Mammary epithelial cell (primary cell): ENCODE measurements at regions not wholly inside any gene's neighbourhood (a gene's known extent, or its start where the extent isn't known, plus 50 kb on each side); places are given as distances from the start of the nearest gene placed in this dataset.

Experiments used
- EZH2 ChIP-seq: IDR thresholded peaks from 2 replicates; pipeline ENCODE4 v1.6.1; 2012; ENCODE audit warnings: low read length, inconsistent platforms, borderline replicate concordance
- TF ChIP-seq, protein P1 (sequence below), 2 donors: IDR thresholded peaks in 1 of 2; conservative IDR thresholded peaks in 1 of 2; 2 replicates each; pipeline ENCODE4 v1.5.1; 2011 to 2012; ENCODE audit warnings: inconsistent platforms in 2 of 2, low read length in 2 of 2, mild to moderate bottlenecking in 2 of 2, control low read depth in 1 of 2, low read depth in 1 of 2; ENCODE audit not compliant: insufficient read depth in 1 of 2; ENCODE audit errors: extremely low read depth in 1 of 2

DNA sequence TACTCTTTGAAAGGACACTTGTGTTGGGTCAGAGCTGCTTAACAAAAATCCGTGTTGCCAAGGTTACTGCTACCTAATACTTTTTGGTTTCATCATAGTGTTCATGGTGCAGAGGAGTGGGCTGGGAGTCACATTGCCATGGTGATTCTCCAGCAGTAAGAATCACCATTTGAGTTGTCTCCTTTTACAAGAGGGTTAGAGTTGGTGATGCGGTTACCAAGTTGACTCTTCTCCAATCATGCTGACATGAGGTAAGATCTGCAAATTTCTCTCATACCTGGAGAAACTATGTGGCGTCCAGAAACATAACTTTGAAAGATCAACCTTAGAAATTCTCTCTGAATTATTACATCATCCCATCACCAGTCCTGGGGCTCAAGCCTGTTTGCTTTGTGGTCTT lies 242.9 kb upstream of the CNKSR2 start:
- TF ChIP-seq, protein P1, sequence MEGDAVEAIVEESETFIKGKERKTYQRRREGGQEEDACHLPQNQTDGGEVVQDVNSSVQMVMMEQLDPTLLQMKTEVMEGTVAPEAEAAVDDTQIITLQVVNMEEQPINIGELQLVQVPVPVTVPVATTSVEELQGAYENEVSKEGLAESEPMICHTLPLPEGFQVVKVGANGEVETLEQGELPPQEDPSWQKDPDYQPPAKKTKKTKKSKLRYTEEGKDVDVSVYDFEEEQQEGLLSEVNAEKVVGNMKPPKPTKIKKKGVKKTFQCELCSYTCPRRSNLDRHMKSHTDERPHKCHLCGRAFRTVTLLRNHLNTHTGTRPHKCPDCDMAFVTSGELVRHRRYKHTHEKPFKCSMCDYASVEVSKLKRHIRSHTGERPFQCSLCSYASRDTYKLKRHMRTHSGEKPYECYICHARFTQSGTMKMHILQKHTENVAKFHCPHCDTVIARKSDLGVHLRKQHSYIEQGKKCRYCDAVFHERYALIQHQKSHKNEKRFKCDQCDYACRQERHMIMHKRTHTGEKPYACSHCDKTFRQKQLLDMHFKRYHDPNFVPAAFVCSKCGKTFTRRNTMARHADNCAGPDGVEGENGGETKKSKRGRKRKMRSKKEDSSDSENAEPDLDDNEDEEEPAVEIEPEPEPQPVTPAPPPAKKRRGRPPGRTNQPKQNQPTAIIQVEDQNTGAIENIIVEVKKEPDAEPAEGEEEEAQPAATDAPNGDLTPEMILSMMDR (conservative IDR thresholded peaks at IDR 0.05 in 1 of 2, IDR thresholded peaks at IDR 0.05 in 1 of 2; ENCODE audit: extremely low read depth in 1 of 2, insufficient read depth in 1 of 2, low read depth in 1 of 2, low read length in 2 of 2) = no peak
- no peak for TF ChIP-seq EZH2
